DOHH2 (cell line): ENCODE measurements at regions not wholly inside any gene's neighbourhood (a gene's known extent, or its start where the extent isn't known, plus 50 kb on each side); places are given as distances from the start of the nearest gene placed in this dataset.

ENCODE experiments used
- H3F3A ChIP-seq: fragments of 200-600 bp; sonication (generic), shearing (Covaris generic); 2 replicates; pipeline ENCODE4 v1.6.0; 2016; ENCODE audit warnings: antibody characterized with exemption, mild to moderate bottlenecking; ENCODE audit not compliant: control insufficient read depth, insufficient read depth
- H3K27ac ChIP-seq: fragments of 200-600 bp; sonication (generic); 2 replicates; pipeline ENCODE4 v1.5.1; 2014; ENCODE audit warnings: low read depth, mild to moderate bottlenecking, low read length, moderate library complexity
- H3K27me3 ChIP-seq: fragments of 200-600 bp; sonication (generic); 2 replicates; pipeline ENCODE4 v1.6.1; 2014; ENCODE audit warnings: mild to moderate bottlenecking, low read length, mixed read lengths; ENCODE audit not compliant: control insufficient read depth
- H3K36me3 ChIP-seq: fragments of 200-600 bp; sonication (generic); 2 replicates; pipeline ENCODE4 v1.6.1; 2014; ENCODE audit warnings: mild to moderate bottlenecking, low read length, moderate library complexity, mixed read lengths; ENCODE audit not compliant: control insufficient read depth
- H3K4me1 ChIP-seq: fragments of 200-600 bp; sonication (generic); 2 replicates; pipeline ENCODE4 v1.6.1; 2014; ENCODE audit warnings: mild to moderate bottlenecking, low read length, mixed read lengths; ENCODE audit not compliant: control insufficient read depth
- H3K4me2 ChIP-seq: fragments of 200-600 bp; sonication (generic); 2 replicates; pipeline ENCODE4 v1.6.0; 2014; ENCODE audit warnings: mild to moderate bottlenecking, low read length, moderate library complexity
- H3K4me3 ChIP-seq: fragments of 200-600 bp; sonication (generic); 2 replicates; pipeline ENCODE4 v1.5.1; 2014; ENCODE audit warnings: mild to moderate bottlenecking, low read length, mixed read lengths
- H3K79me2 ChIP-seq: fragments of 200-600 bp; sonication (generic); 2 replicates; pipeline ENCODE4 v1.6.1; 2014; ENCODE audit warnings: mild to moderate bottlenecking, low read length, mixed read lengths; ENCODE audit not compliant: control insufficient read depth
- H3K9me2 ChIP-seq: fragments of 200-600 bp; sonication (generic); replicated peaks from 2 replicates; pipeline ENCODE4 v1.6.1; 2014; ENCODE audit warnings: mild to moderate bottlenecking, low read length, mixed read lengths; ENCODE audit not compliant: control insufficient read depth
- H3K9me3 ChIP-seq: fragments of 200-600 bp; sonication (generic); 2 replicates; pipeline ENCODE4 v1.6.1; 2014; ENCODE audit warnings: antibody characterized with exemption, low read length, mixed read lengths; ENCODE audit not compliant: control insufficient read depth, insufficient read depth
- H4K20me1 ChIP-seq: fragments of 200-600 bp; sonication (generic); 2 replicates; pipeline ENCODE4 v1.6.0; 2014; ENCODE audit warnings: low read depth, mild to moderate bottlenecking, antibody characterized with exemption, low read length, moderate library complexity; ENCODE audit not compliant: control insufficient read depth, insufficient read depth
- CTCF ChIP-seq: fragments of 200-600 bp; sonication (generic); IDR thresholded peaks from one replicate; pipeline ENCODE4 v1.5.1; 2014; ENCODE audit warnings: antibody characterized with exemption, mild to moderate bottlenecking, low read depth, low read length; ENCODE audit not compliant: poor library complexity, severe bottlenecking
- EZH2phosphoT487 ChIP-seq: fragments of 200-600 bp; sonication (generic); IDR thresholded peaks from 2 replicates; pipeline ENCODE4 v1.6.1; 2017; ENCODE audit warnings: borderline replicate concordance, mild to moderate bottlenecking, antibody characterized with exemption, low read length, moderate library complexity, mixed read lengths

DNA sequence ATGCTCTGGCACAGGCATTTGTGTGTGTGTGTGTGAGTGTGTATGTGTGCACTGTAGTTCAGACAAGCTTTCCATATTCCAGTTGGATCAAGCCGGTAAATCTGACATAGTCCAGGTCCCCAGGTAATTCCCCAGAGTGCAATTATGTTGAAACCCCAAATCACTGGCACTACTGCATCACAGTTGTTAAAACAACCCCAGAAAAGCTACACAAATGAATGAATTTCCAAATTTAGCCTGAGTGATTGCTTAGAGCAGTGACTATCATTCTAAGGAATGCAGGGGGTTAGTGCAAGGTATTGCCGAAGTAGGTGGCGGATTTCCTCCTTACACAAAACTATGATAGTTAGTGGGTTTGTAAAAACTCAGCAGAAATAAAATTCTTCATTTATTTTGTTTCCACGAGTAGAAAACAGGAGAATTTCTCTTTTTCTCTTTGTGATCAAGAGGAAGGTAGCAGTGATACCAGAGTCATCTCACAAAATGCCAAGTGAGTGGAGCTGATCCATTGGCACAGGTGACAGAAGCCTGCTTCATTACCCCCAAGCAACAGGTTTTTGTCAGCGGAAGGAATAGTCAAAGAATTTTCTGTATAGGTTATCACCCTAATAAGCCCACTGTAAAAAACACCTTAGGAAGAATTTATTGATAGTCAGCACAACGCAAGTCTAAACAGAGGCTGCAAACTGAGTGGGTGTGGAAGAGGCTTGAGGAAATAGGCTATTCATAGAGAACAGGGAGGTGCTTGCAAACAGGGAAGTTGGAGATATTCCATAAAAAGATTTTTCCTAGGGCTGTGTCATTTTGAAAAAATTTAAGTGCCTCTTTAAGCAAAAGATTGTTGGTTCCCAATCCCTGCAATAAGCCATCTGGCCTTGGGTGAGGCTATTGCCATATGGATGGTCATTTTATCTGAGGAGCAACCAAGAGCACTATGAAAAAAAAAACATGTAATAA lies 385.1 kb downstream of the CHSY3 start:
- Histone ChIP-seq H3K79me2 (no peaks in the 10 kb centered on the region), H3F3A (no peaks in the 10 kb centered on the region), H3K27ac (no peak overlapping the region), H3K9me2 (no peaks in the 10 kb centered on the region), H3K27me3 (no peaks in the 10 kb centered on the region), H4K20me1 (no peaks in the 10 kb centered on the region), H3K4me1 (no peaks in the 10 kb centered on the region), H3K4me3 (no peak overlapping the region), H3K9me3 (no peaks in the 10 kb centered on the region), H3K36me3 (no peaks in the 10 kb centered on the region), H3K4me2 (no peak overlapping the region)
- TF ChIP-seq EZH2phosphoT487 (no peak), CTCF (no peak)

- Histone ChIP-seq H3K36me3 (no peaks in the 10 kb centered on the region), H3K4me2 (no peak overlapping the region)
Observed at GRCh38 chr5:130287438-130287837, 383.2 kb downstream of the CHSY3 start.

GRCh38 chr5:130286971-130287370 lies 382.7 kb downstream of the CHSY3 start:
- no peak for TF ChIP-seq EZH2phosphoT487
- TF ChIP-seq CTCF, result no peak
- no peaks in the 10 kb centered on the region for H3K4me1 ChIP-seq

More at GRCh38 chr5:130287438-130287837, 383.2 kb downstream of the CHSY3 start:
- Histone ChIP-seq H3F3A (no peaks in the 10 kb centered on the region), H3K79me2 (no peaks in the 10 kb centered on the region), H3K27me3 (no peaks in the 10 kb centered on the region), H3K27ac (no peak overlapping the region), H4K20me1 (no peaks in the 10 kb centered on the region), H3K4me1 (no peaks in the 10 kb centered on the region), H3K4me3 (no peak overlapping the region), H3K9me2 (no peaks in the 10 kb centered on the region), H3K9me3 (no peaks in the 10 kb centered on the region)
- no peak for TF ChIP-seq CTCF
- no peak for TF ChIP-seq EZH2phosphoT487

More at GRCh38 chr5:130286971-130287370, 382.7 kb downstream of the CHSY3 start:
- no peak overlapping the region for H3K27ac ChIP-seq
- no peaks in the 10 kb centered on the region for H3K9me3 ChIP-seq
- no peaks in the 10 kb centered on the region for H4K20me1 ChIP-seq
- no peaks in the 10 kb centered on the region for H3K79me2 ChIP-seq
- no peaks in the 10 kb centered on the region for H3K9me2 ChIP-seq
- H3K27me3 ChIP-seq, result no peaks in the 10 kb centered on the region
- H3F3A ChIP-seq, result no peaks in the 10 kb centered on the region
- H3K4me2 ChIP-seq, result no peak overlapping the region
- no peaks in the 10 kb centered on the region for H3K36me3 ChIP-seq
- no peak overlapping the region for H3K4me3 ChIP-seq
